HL-60 (cell line): ENCODE measurements at regions not wholly inside any gene's neighbourhood (a gene's known extent, or its start where the extent isn't known, plus 50 kb on each side); places are given as distances from the start of the nearest gene placed in this dataset.

Source experiments
- DNase-seq, 2 experiments: peaks; one replicate each; pipeline ENCODE4 v3.0.0-alpha.2; 2010 to 2020; ENCODE audit warnings: low read depth in 1 of 2, low spot score in 1 of 2
- H3K27ac ChIP-seq: fragments of 250-450 bp; sonication (Bioruptor Pico); replicated peaks from 2 replicates; pipeline ENCODE4 v1.5.1; 2020; ENCODE audit warnings: mild to moderate bottlenecking, moderate library complexity
- H3K27me3 ChIP-seq: fragments of 250-450 bp; sonication (Bioruptor Pico); 2 replicates; pipeline ENCODE4 v1.5.1; 2021; ENCODE audit warnings: mild to moderate bottlenecking, moderate library complexity; ENCODE audit not compliant: insufficient read depth, poor library complexity, severe bottlenecking
- H3K4me3 ChIP-seq: replicated peaks from 2 replicates; pipeline ENCODE4 v1.5.1; 2011; ENCODE audit warnings: mild to moderate bottlenecking, control low read depth, low read length; ENCODE audit not compliant: insufficient read depth
- CTCF ChIP-seq: IDR thresholded peaks from one replicate; pipeline ENCODE4 v1.5.1; 2011; ENCODE audit warnings: low read length, control low read depth, inconsistent platforms; ENCODE audit not compliant: insufficient read depth
- GABPA ChIP-seq: IDR thresholded peaks from 2 replicates; pipeline ENCODE4 v1.6.1; 2012; ENCODE audit warnings: low read depth
- POLR2AphosphoS5 ChIP-seq: IDR thresholded peaks from 2 replicates; pipeline ENCODE4 v1.6.1; 2012; ENCODE audit warnings: low read depth
- SPI1 ChIP-seq: IDR thresholded peaks from 2 replicates; pipeline ENCODE4 v1.6.1; 2012; ENCODE audit warnings: low read depth, mild to moderate bottlenecking, borderline replicate concordance
- TF ChIP-seq, protein P1 (sequence below): IDR thresholded peaks from 2 replicates; pipeline ENCODE4 v1.6.1; 2012; ENCODE audit warnings: low read depth; ENCODE audit not compliant: insufficient replicate concordance

- no peaks in the 10 kb centered on the region for H3K27me3 ChIP-seq
- no peak overlapping the region for H3K4me3 ChIP-seq
- no peak overlapping the region for H3K27ac ChIP-seq
- no peak for DNase-seq
- TF ChIP-seq SPI1 (no peak), CTCF (no peak), GABPA (no peak), POLR2AphosphoS5 (no peak)
- TF ChIP-seq, protein P1, sequence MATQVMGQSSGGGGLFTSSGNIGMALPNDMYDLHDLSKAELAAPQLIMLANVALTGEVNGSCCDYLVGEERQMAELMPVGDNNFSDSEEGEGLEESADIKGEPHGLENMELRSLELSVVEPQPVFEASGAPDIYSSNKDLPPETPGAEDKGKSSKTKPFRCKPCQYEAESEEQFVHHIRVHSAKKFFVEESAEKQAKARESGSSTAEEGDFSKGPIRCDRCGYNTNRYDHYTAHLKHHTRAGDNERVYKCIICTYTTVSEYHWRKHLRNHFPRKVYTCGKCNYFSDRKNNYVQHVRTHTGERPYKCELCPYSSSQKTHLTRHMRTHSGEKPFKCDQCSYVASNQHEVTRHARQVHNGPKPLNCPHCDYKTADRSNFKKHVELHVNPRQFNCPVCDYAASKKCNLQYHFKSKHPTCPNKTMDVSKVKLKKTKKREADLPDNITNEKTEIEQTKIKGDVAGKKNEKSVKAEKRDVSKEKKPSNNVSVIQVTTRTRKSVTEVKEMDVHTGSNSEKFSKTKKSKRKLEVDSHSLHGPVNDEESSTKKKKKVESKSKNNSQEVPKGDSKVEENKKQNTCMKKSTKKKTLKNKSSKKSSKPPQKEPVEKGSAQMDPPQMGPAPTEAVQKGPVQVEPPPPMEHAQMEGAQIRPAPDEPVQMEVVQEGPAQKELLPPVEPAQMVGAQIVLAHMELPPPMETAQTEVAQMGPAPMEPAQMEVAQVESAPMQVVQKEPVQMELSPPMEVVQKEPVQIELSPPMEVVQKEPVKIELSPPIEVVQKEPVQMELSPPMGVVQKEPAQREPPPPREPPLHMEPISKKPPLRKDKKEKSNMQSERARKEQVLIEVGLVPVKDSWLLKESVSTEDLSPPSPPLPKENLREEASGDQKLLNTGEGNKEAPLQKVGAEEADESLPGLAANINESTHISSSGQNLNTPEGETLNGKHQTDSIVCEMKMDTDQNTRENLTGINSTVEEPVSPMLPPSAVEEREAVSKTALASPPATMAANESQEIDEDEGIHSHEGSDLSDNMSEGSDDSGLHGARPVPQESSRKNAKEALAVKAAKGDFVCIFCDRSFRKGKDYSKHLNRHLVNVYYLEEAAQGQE: no peak
Observed at GRCh38 chr12:67057072-67057471, 212.1 kb upstream of the CAND1 start.

DNA sequence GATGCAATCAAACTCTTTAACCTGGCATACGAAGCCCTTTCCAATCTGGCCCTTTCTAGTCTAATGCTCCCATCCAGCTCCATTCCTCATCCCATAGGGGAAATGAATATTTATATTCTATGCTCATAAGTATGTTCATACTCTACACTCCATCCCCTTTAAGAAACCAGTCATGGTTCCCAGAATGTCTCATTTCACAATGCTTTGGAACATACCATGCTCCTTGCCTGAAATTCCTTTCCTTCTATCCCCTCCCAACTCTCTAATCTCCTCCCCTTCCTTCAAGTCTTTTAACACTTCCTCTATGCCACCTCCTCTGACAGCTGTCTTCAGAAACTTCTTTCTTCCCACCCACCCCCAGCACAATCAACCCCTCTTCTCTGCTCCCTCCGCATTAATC is 207.0 kb upstream of the CAND1 start:
- Histone ChIP-seq H3K4me3 (no peak overlapping the region), H3K27ac (no peak overlapping the region), H3K27me3 (peaks cover 4% of the 10 kb centered on the region)
- no peak for TF ChIP-seq SPI1
- no peak for DNase-seq

- Histone ChIP-seq H3K27ac (no peak overlapping the region), H3K27me3 (peaks cover 30% of the 10 kb centered on the region), H3K4me3 (no peak overlapping the region)
- TF ChIP-seq GABPA (no peak), POLR2AphosphoS5 (no peak), CTCF (no peak)
- TF ChIP-seq, protein P1: no peak
- no peak for DNase-seq
Observed at GRCh38 chr12:67067453-67068203, 201.5 kb upstream of the CAND1 start.

DNA sequence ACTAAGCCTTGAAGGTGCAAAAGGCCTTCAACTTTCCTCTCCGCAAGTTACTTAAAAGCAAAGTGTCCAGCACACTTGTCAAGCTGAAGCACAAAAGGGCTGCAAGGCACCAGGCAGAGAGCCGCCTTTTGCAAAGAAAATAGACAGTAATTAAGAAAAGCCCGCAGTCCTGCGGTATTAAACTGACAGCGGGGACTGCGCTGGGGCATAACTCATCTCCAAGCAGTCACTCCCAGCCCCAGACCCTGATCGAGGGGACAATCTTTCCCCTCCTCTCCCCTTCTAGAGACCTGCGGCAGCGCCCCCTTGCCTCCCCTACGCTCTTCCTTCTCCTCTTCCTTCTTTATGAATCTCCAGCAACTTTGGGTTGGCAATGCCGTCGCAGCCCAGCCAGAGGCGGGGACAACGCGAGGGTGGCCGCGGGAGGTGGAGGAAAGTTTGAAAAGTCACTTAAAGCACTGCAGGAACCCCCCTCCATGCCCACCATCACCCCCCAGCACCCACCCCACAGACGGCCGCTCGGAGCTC is 200.9 kb upstream of the CAND1 start:
- TF ChIP-seq, protein P1: no peak
- TF ChIP-seq GABPA: no peak
- no peak for TF ChIP-seq SPI1
- TF ChIP-seq CTCF: no peak
- TF ChIP-seq POLR2AphosphoS5: no peak
- DNase-seq: no peak
- Histone ChIP-seq H3K27ac (no peak overlapping the region), H3K4me3 (no peak overlapping the region), H3K27me3 (peaks cover 30% of the 10 kb centered on the region)
